Lung microvascular endothelial cell (primary cell): ENCODE measurements at regions not wholly inside any gene's neighbourhood (a gene's known extent, or its start where the extent isn't known, plus 50 kb on each side); places are given as distances from the start of the nearest gene placed in this dataset.
"Not testable (repeated sequence)": the region's sequence is repeated elsewhere in the genome, so short reads cannot be mapped to it uniquely, and the experiment has no call there.

Experiments used
- DNase-seq, 2 donors: peaks; one replicate each; pipeline versions ENCODE4 v3.0.0 to v3.0.0-alpha.2; 2010; ENCODE audit warnings: low read depth in 2 of 2

- DNase-seq: no peak
These were observed 280.9 kb downstream of the NEBL start for GRCh38 chr10:20616056-20616671.

- no peak for DNase-seq
These were observed 281.7 kb downstream of the NEBL start for GRCh38 chr10:20615395-20615794.

- no peak for DNase-seq
These were observed 282.2 kb downstream of the NEBL start for GRCh38 chr10:20614911-20615310.

GRCh38 chr10:20608503-20608902 lies 288.6 kb downstream of the NEBL start:
- DNase-seq: no peak

GRCh38 chr10:20606985-20607384 lies 290.1 kb downstream of the NEBL start:
- DNase-seq: no peak

- no peak for DNase-seq
These were observed 295.1 kb downstream of the NEBL start for GRCh38 chr10:20601941-20602461.

GRCh38 chr10:20598590-20598989 lies 298.5 kb downstream of the NEBL start:
- DNase-seq: peak in 1 of 2 donors; percentile 3

GRCh38 chr10:20596911-20597310 lies 300.2 kb downstream of the NEBL start:
- no peak for DNase-seq

GRCh38 chr10:20596065-20596755 lies 300.9 kb downstream of the NEBL start:
- no peak for DNase-seq

- no peak for DNase-seq
These were observed 303.5 kb downstream of the NEBL start for GRCh38 chr10:20593649-20594048.

- no peak for DNase-seq
These were observed 315.1 kb downstream of the NEBL start for GRCh38 chr10:20582041-20582440.

GRCh38 chr10:20573924-20574323 lies 323.2 kb downstream of the NEBL start:
- DNase-seq: no peak

- not testable (repeated sequence) for DNase-seq
These were observed 341.1 kb downstream of the NEBL start for GRCh38 chr10:20555990-20556389.

- no peak for DNase-seq
These were observed 344.7 kb downstream of the NEBL start for GRCh38 chr10:20552382-20552781.

- no peak for DNase-seq
These were observed 345.4 kb downstream of the NEBL start for GRCh38 chr10:20551761-20552160.

- DNase-seq: no peak
These were observed 360.9 kb downstream of the NEBL start for GRCh38 chr10:20535897-20536881.

GRCh38 chr10:20531241-20531883 lies 365.7 kb downstream of the NEBL start:
- not testable (repeated sequence) for DNase-seq

GRCh38 chr10:20521186-20521585 lies 375.9 kb downstream of the NEBL start:
- no peak for DNase-seq

- DNase-seq: no peak
These were observed 381.5 kb downstream of the NEBL start for GRCh38 chr10:20515654-20516053.

GRCh38 chr10:20512631-20513030 lies 384.5 kb downstream of the NEBL start:
- DNase-seq: no peak

GRCh38 chr10:20508921-20509320 lies 388.2 kb downstream of the NEBL start:
- DNase-seq: no peak
